H9 (cell line): ENCODE measurements at regions not wholly inside any gene's neighbourhood (a gene's known extent, or its start where the extent isn't known, plus 50 kb on each side); places are given as distances from the start of the nearest gene placed in this dataset.

Experiments used
- DNase-seq: peaks from one replicate; pipeline ENCODE4 v3.0.0-alpha.2; 2017
- H2AFZ ChIP-seq: one replicate; pipeline ENCODE4 v1.6.1; 2013; ENCODE audit warnings: mild to moderate bottlenecking, low read length, control low read depth, moderate library complexity
- H2AK5ac ChIP-seq: 2 replicates; pipeline ENCODE4 v1.6.1; 2013; ENCODE audit warnings: low read length, control low read depth, mixed read lengths; ENCODE audit not compliant: insufficient read length
- H2BK120ac ChIP-seq: one replicate; pipeline ENCODE4 v1.6.1; 2013; ENCODE audit warnings: low read depth, mild to moderate bottlenecking, low read length, control low read depth, inconsistent platforms; ENCODE audit not compliant: poor library complexity, severe bottlenecking
- H2BK12ac ChIP-seq: 2 replicates; pipeline ENCODE4 v1.6.1; 2013; ENCODE audit warnings: low read length, control low read depth, mixed read lengths, low read depth; ENCODE audit not compliant: insufficient read length
- H2BK15ac ChIP-seq: 2 replicates; pipeline ENCODE4 v1.6.1; 2013; ENCODE audit warnings: low read depth, low read length, control low read depth
- H2BK20ac ChIP-seq: one replicate; pipeline ENCODE4 v1.6.1; 2013; ENCODE audit warnings: low read depth, mild to moderate bottlenecking, low read length, control low read depth, inconsistent platforms; ENCODE audit not compliant: poor library complexity, severe bottlenecking
- H2BK5ac ChIP-seq: 2 replicates; pipeline ENCODE4 v1.6.1; 2013; ENCODE audit warnings: low read length, control low read depth, mixed read lengths; ENCODE audit not compliant: insufficient read length
- H3K14ac ChIP-seq: 2 replicates; pipeline ENCODE4 v1.6.1; 2013; ENCODE audit warnings: low read length, control low read depth; ENCODE audit not compliant: insufficient read depth
- H3K18ac ChIP-seq: 2 replicates; pipeline ENCODE4 v1.6.1; 2013; ENCODE audit warnings: low read depth, mild to moderate bottlenecking, mixed read lengths, low read length, control low read depth; ENCODE audit not compliant: insufficient read length
- H3K23ac ChIP-seq: 2 replicates; pipeline ENCODE4 v1.6.1; 2013; ENCODE audit warnings: low read length, control low read depth, mixed read lengths, low read depth; ENCODE audit not compliant: insufficient read length
- H3K23me2 ChIP-seq: 2 replicates; pipeline ENCODE4 v1.6.1; 2013; ENCODE audit warnings: low read depth, mild to moderate bottlenecking, mixed read lengths, low read length, control low read depth; ENCODE audit not compliant: insufficient read length, poor library complexity, severe bottlenecking
- H3K27ac ChIP-seq: 2 replicates; pipeline ENCODE4 v1.5.1; 2013; ENCODE audit warnings: low read length, control low read depth, mixed read lengths, low read depth; ENCODE audit not compliant: insufficient read length
- H3K27me3 ChIP-seq: 2 replicates; pipeline ENCODE4 v1.6.1; 2013; ENCODE audit warnings: low read length, control low read depth, inconsistent platforms; ENCODE audit not compliant: insufficient read depth
- H3K4ac ChIP-seq: 2 replicates; pipeline ENCODE4 v1.6.1; 2013; ENCODE audit warnings: low read depth, mild to moderate bottlenecking, control low read depth, inconsistent platforms, low read length, moderate library complexity
- H3K4me1 ChIP-seq: 2 replicates; pipeline ENCODE4 v1.6.1; 2013; ENCODE audit warnings: low read length, control low read depth, inconsistent platforms; ENCODE audit not compliant: insufficient read depth
- H3K4me2 ChIP-seq: 2 replicates; pipeline ENCODE4 v1.6.1; 2013; ENCODE audit warnings: low read length, control low read depth, mixed read lengths; ENCODE audit not compliant: insufficient read length, insufficient read depth
- H3K56ac ChIP-seq: 2 replicates; pipeline ENCODE4 v1.6.1; 2013; ENCODE audit warnings: low read depth, mild to moderate bottlenecking, mixed read lengths, low read length, control low read depth; ENCODE audit not compliant: insufficient read length
- H3K79me1 ChIP-seq: 2 replicates; pipeline ENCODE4 v1.6.1; 2013; ENCODE audit warnings: low read depth, mild to moderate bottlenecking, moderate library complexity, low read length, control low read depth, inconsistent platforms; ENCODE audit not compliant: insufficient read depth, poor library complexity, severe bottlenecking
- H3K79me2 ChIP-seq: 2 replicates; pipeline ENCODE4 v1.6.1; 2013; ENCODE audit warnings: low read length, control low read depth, inconsistent platforms; ENCODE audit not compliant: insufficient read depth
- H3K9ac ChIP-seq: 2 replicates; pipeline ENCODE4 v1.6.1; 2013; ENCODE audit warnings: low read length, control low read depth, mixed read lengths; ENCODE audit not compliant: insufficient read length; ENCODE audit errors: extremely low read depth
- H3K9me3 ChIP-seq: one replicate; pipeline ENCODE4 v1.6.1; 2013; ENCODE audit warnings: low read depth, low read length, inconsistent platforms; ENCODE audit not compliant: control insufficient read depth
- H3T11ph ChIP-seq: one replicate; pipeline ENCODE4 v1.6.1; 2013; ENCODE audit warnings: mild to moderate bottlenecking, low read length, control low read depth, inconsistent platforms
- H4K20me1 ChIP-seq: one replicate; pipeline ENCODE4 v1.6.1; 2013; ENCODE audit not compliant: control insufficient read depth, insufficient read length, insufficient read depth
- H4K5ac ChIP-seq: 2 replicates; pipeline ENCODE4 v1.6.1; 2013; ENCODE audit warnings: low read depth, mild to moderate bottlenecking, mixed read lengths, low read length, control low read depth; ENCODE audit not compliant: insufficient read length
- H4K8ac ChIP-seq: replicated peaks from 2 replicates; pipeline ENCODE4 v1.6.1; 2013; ENCODE audit warnings: low read length, control low read depth, mixed read lengths, low read depth; ENCODE audit not compliant: insufficient read length
- H4K91ac ChIP-seq: 2 replicates; pipeline ENCODE4 v1.6.1; 2013; ENCODE audit warnings: low read depth, mild to moderate bottlenecking, moderate library complexity, mixed read lengths, low read length, control low read depth; ENCODE audit not compliant: insufficient read length
- H3K27ac Mint-ChIP-seq, 3 experiments: 2 replicates in 2 of 3; 3 replicates in 1 of 3; pipeline ENCODE4 v1.8.0; 2020 to 2021; ENCODE audit warnings: mixed read lengths in 3 of 3, mild to moderate bottlenecking in 1 of 3, moderate library complexity in 1 of 3
- H3K27me3 Mint-ChIP-seq: 2 replicates; pipeline ENCODE4 v1.8.0; 2021; ENCODE audit warnings: low read depth, mild to moderate bottlenecking, moderate library complexity, mixed read lengths
- H3K36me3 Mint-ChIP-seq, 3 experiments: 2 replicates in 2 of 3; 3 replicates in 1 of 3; pipeline ENCODE4 v1.8.0; 2020 to 2021; ENCODE audit warnings: low read depth in 3 of 3, mixed read lengths in 3 of 3; ENCODE audit not compliant: insufficient read depth in 1 of 3
- H3K4me1 Mint-ChIP-seq, 2 experiments: 2 replicates each; pipeline ENCODE4 v1.8.0; 2020; ENCODE audit warnings: mixed read lengths in 2 of 2
- H3K4me3 Mint-ChIP-seq, 2 experiments: 2 replicates in 1 of 2; 3 replicates in 1 of 2; pipeline ENCODE4 v1.8.0; 2020 to 2021; ENCODE audit warnings: mild to moderate bottlenecking in 2 of 2, mixed read lengths in 2 of 2, moderate library complexity in 1 of 2
- H3K9me3 Mint-ChIP-seq, 2 experiments: 2 replicates in 1 of 2; 3 replicates in 1 of 2; pipeline ENCODE4 v1.8.0; 2020; ENCODE audit warnings: mild to moderate bottlenecking in 2 of 2, mixed read lengths in 2 of 2, moderate library complexity in 1 of 2
- CTCF ChIP-seq: fragments of 200-600 bp; sonication (generic); conservative IDR thresholded peaks from 3 replicates; pipeline ENCODE4 v1.8.0; 2021; ENCODE audit warnings: antibody characterized with exemption, mild to moderate bottlenecking
- WGBS: extraction: QIAGEN DNeasy Blood & Tissue Kit; methylation state at CpG from one replicate; pipeline ENCODE4 v1.1.7; 2013; ENCODE audit warnings: missing lambda C conversion rate, low lambda C conversion rate, mixed read lengths; ENCODE audit not compliant: insufficient read length; ENCODE audit errors: extremely low coverage; 5-methylcytosine and 5-hydroxymethylcytosine counted together

DNA sequence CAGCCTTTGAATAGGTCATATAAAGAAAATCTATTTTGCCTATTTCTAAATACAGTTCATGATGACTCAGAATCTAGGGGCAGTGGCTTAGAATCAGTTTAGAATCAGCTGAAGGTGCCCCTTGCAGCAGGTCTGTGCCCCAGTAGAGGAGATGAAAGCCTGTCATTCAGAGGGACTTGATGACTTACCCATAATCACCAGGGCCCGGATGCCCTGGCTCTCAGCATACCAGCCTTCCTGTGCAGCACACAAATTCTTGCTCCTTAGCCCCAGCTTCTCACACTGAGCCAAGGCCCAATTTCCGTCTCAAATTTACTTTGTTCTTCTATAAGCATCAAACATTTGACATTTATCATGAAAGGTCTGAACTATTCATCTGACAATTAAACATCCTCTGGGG, 83.2 kb upstream of the EOMES start:
- Histone ChIP-seq H3K27me3 (no peaks in the 10 kb centered on the region), H3K9ac (no peak overlapping the region), H2AFZ (no peak overlapping the region), H3K23me2 (no peaks in the 10 kb centered on the region), H3K79me1 (no peaks in the 10 kb centered on the region), H2BK15ac (no peak overlapping the region), H4K91ac (no peak overlapping the region), H3K23ac (no peak overlapping the region), H4K20me1 (no peaks in the 10 kb centered on the region), H2BK20ac (no peak overlapping the region), H3K79me2 (no peaks in the 10 kb centered on the region), H3K4ac (no peak overlapping the region), H3K14ac (no peak overlapping the region), H3K56ac (no peak overlapping the region), H2AK5ac (no peak overlapping the region), H4K5ac (no peak overlapping the region), H2BK120ac (no peak overlapping the region), H3K4me1 (no peaks in the 10 kb centered on the region), H3K27ac (no peak overlapping the region), H3K18ac (no peak overlapping the region), H2BK12ac (no peak overlapping the region), H3T11ph (no peak overlapping the region), H2BK5ac (no peak overlapping the region), H4K8ac (no peak overlapping the region), H3K9me3 (no peaks in the 10 kb centered on the region), H3K4me2 (no peak overlapping the region)
- WGBS: no CpG with 5 or more reads among the region's 2 CpGs
- no peaks in the 10 kb centered on the region for H3K9me3 Mint-ChIP-seq
- H3K4me3 Mint-ChIP-seq: no peak overlapping the region
- H3K4me1 Mint-ChIP-seq: peaks cover 5 to 6% of the 10 kb centered on the region in 2 experiments
- no peaks in the 10 kb centered on the region for H3K27me3 Mint-ChIP-seq
- no peak for DNase-seq
- TF ChIP-seq CTCF: no peak
- H3K27ac Mint-ChIP-seq: no peak overlapping the region; a peak in 1 of 7 replicates
- no peaks in the 10 kb centered on the region for H3K36me3 Mint-ChIP-seq
